Bronchial epithelial cell (primary cell): ENCODE measurements at regions not wholly inside any gene's neighbourhood (a gene's known extent, or its start where the extent isn't known, plus 50 kb on each side); places are given as distances from the start of the nearest gene placed in this dataset.

Experiments used
- DNase-seq: peaks from one replicate; pipeline ENCODE4 v3.0.0-alpha.2; 2010; ENCODE audit warnings: low read depth
- FAIRE-seq: peaks from 2 replicates; lab custom pipeline; 2011; peaks lifted over from hg19 to GRCh38; lab: Jason Lieb, UNC
- H3K27me3 ChIP-seq: 2 replicates; pipeline ENCODE4 v1.5.1; 2011; ENCODE audit warnings: low read length; ENCODE audit not compliant: control insufficient read depth, insufficient read depth
- H3K36me3 ChIP-seq: 2 replicates; pipeline ENCODE4 v1.5.1; 2011; ENCODE audit warnings: low read length; ENCODE audit not compliant: control insufficient read depth, insufficient read depth
- H3K4me3 ChIP-seq: 2 replicates; pipeline ENCODE4 v1.5.1; 2011; ENCODE audit warnings: mild to moderate bottlenecking, low read depth, low read length, control low read depth
- TF ChIP-seq, protein P1 (sequence below): IDR thresholded peaks from 2 replicates; pipeline ENCODE4 v1.5.1; 2011; ENCODE audit warnings: mild to moderate bottlenecking, moderate library complexity, low read length, control low read depth, inconsistent platforms; ENCODE audit not compliant: insufficient read depth, severe bottlenecking

DNA sequence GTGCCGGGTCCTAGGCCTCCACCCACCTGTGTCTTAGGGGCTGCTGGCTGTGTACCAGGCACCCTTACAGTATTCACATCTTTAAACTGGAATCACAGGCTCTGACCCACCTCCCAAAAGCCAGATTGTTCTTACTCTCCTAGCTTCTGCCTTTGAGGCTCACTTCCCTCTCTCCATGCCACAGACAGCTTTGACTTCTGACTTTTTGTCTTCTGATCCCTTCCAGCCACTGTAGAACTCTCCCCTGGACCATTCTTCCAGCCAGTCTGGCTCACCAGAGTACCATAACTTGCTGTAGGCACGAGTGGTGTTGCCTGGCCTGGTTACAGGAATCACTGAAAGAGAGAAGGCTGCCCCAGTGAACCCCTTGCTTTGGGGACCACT lies 58.1 kb upstream of the STUM start:
- H3K4me3 ChIP-seq, result no peak overlapping the region
- TF ChIP-seq, protein P1, sequence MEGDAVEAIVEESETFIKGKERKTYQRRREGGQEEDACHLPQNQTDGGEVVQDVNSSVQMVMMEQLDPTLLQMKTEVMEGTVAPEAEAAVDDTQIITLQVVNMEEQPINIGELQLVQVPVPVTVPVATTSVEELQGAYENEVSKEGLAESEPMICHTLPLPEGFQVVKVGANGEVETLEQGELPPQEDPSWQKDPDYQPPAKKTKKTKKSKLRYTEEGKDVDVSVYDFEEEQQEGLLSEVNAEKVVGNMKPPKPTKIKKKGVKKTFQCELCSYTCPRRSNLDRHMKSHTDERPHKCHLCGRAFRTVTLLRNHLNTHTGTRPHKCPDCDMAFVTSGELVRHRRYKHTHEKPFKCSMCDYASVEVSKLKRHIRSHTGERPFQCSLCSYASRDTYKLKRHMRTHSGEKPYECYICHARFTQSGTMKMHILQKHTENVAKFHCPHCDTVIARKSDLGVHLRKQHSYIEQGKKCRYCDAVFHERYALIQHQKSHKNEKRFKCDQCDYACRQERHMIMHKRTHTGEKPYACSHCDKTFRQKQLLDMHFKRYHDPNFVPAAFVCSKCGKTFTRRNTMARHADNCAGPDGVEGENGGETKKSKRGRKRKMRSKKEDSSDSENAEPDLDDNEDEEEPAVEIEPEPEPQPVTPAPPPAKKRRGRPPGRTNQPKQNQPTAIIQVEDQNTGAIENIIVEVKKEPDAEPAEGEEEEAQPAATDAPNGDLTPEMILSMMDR, result no peak
- no peaks in the 10 kb centered on the region for H3K27me3 ChIP-seq
- DNase-seq (no peak), FAIRE-seq (no peak)
- no peaks in the 10 kb centered on the region for H3K36me3 ChIP-seq

DNA sequence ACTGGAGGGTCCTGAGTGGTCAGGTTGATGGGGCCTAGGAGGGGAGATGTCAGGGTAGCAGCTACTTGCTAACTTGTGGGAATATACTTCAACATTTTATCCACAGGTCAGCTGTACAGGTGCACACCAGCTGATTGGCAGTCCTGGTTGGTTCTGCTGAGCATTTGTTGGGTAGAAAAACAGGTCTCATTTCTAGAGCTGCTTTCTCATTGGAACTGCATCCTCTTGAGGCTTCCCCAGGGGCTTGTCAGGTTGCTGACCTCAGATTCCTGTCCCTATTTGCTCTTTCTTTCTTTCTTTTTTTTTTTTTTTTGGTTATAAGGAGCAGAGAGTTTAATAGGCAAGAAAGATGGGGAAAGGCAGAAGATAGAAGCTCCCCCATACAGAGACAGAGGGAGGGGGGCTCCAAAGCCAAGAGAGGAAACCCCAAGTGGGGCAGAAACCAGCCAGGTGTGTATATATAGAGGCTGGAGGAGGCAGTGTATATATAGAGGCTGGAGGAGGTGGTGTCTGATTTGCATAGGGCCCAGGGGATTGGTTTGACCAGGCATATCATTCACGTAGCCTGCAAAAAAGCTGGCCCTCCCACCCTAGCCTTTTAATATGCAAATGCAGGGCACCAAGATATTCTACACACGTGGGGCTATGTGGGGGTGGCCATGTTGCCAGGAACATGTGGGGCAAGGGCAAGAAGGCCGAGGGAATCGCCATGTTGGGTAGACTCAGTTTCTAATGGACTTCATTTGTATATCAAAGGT lies 57.3 kb upstream of the STUM start:
- DNase-seq (no peak), FAIRE-seq (no peak)
- Histone ChIP-seq H3K36me3 (no peaks in the 10 kb centered on the region), H3K4me3 (no peak overlapping the region), H3K27me3 (no peaks in the 10 kb centered on the region)
- TF ChIP-seq, protein P1, result no peak

DNA sequence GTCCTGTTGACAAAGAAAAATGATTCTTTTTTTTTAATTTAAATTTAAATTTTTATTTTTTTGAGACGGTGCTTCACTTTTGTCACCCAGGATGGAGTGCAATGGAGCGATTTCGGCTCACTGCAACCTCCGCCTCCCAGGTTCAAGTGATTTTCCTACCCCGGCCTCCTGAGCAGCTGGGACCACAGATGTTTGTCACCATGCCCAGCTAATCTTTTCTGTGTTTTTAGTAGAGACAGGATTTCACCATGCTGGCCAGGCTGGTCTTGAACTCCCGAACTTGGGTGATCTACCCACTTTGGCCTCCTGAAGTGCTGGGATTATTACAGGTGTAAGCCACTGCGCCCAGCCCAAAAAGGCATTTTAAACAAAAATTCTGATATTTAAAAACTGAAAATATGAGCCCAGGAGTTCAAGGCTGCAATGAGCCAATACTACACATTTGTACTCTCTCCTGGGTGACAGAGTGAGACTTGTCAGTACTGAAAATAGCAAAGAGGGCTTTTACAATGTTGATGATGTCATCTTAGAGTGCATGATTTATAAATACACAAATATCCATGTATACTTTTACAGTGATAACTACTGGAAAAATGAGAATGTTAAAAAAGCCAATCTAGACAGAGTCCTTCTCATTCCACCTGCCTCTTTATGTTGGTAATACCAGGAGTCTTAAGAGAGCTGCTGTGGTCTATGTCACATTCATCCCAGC lies 56.0 kb upstream of the STUM start:
- FAIRE-seq (no peak), DNase-seq (no peak)
- TF ChIP-seq, protein P1, result no peak
- Histone ChIP-seq H3K27me3 (no peaks in the 10 kb centered on the region), H3K36me3 (no peaks in the 10 kb centered on the region), H3K4me3 (no peak overlapping the region)

DNA sequence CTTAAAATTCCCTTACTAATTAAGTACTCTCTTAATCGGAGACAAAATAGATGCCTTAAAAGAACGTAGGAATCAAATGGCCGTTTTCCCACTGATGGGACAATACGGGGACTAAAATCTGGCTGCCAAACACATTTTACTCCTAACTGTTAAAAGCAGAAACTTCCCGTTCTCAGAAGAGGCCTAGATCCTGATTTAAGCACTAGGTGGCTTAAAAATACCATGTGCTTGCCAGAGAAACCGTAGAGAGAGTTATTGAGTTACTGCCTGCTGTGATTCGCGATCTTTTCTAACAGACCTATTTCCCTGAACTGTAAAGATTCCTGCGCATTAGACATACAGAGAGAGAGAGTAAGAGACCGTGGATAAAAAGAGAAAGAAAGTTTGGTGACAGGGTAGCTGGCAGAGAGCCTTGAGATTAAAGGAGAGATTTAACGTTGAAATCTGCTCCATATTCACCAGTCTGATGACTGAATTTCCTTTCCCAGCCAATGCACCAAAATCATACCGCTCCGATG lies 54.4 kb upstream of the STUM start:
- H3K36me3 ChIP-seq, result no peaks in the 10 kb centered on the region
- TF ChIP-seq, protein P1, result no peak

DNA sequence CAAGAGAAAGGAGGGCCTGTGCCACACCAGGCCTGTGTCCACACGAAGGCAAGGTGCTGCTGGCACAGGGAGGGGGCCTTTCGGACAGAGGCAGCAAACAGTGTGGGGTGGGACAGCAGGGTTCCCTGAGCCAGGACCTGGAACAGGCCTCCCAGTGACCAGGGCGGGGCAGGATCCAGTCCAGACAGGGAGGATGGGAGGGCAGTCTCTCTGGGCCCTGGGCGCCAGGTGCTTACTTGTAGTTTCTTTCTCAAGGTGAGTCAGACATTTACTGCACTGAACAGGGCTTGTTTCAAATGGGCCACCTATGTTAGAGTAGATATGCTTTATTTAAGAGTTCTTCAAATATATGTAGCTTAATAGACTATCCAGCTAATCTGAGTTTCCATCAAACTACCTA lies 52.8 kb upstream of the STUM start:
- DNase-seq (peak; percentile 69), FAIRE-seq (no peak)
- no peaks in the 10 kb centered on the region for H3K27me3 ChIP-seq
- TF ChIP-seq, protein P1, result no peak
- no peak overlapping the region for H3K4me3 ChIP-seq
- H3K36me3 ChIP-seq, result no peaks in the 10 kb centered on the region

More for the DNA sequence above, 54.4 kb upstream of the STUM start:
- DNase-seq (no peak), FAIRE-seq (no peak)
- H3K4me3 ChIP-seq, result no peak overlapping the region
- no peaks in the 10 kb centered on the region for H3K27me3 ChIP-seq
